ENCODE measurements at regions not wholly inside any gene's neighbourhood (a gene's known extent, or its start where the extent isn't known, plus 50 kb on each side); places are given as distances from the start of the nearest gene placed in this dataset.

GRCh38 chr15:77772641-77773402 is 140.1 kb upstream of the LINGO1 start:
- H3K36me3 ChIP-seq, result no peaks in the 10 kb centered on the region
- no peak for TF ChIP-seq POLR2A (IDR thresholded peaks at IDR 0.05)
- TF ChIP-seq CTCF (IDR thresholded peaks at IDR 0.05), result no peak
- WGBS, 2 donors, result 75 to 81% methylated on average over 11 of the region's 11 CpGs
- no peak overlapping the region for H3K27ac ChIP-seq
- no peak for DNase-seq
- H3K4me1 ChIP-seq, result no peaks in the 10 kb centered on the region
- H3K4me3 ChIP-seq (replicated peaks in 1 of 3), result no peak overlapping the region
- H3K27me3 ChIP-seq, result no peaks in the 10 kb centered on the region
- intact Hi-C loops (cut with DNase I), result no loop called here
- no peaks in the 10 kb centered on the region for H3K9me3 ChIP-seq

- Histone ChIP-seq H3K4me1 (no peaks in the 10 kb centered on the region), H3K36me3 (no peaks in the 10 kb centered on the region), H3K4me3 (replicated peaks in 1 of 3) (no peak overlapping the region), H3K27me3 (no peaks in the 10 kb centered on the region), H3K9me3 (no peaks in the 10 kb centered on the region), H3K27ac (no peak overlapping the region)
- no peak for TF ChIP-seq POLR2A (IDR thresholded peaks at IDR 0.05)
- TF ChIP-seq CTCF (IDR thresholded peaks at IDR 0.05), result no peak
- intact Hi-C loops (cut with DNase I), result no loop called here
- no peak for DNase-seq
- 64 to 83% methylated on average over 3 to 6 of the region's 7 CpGs for WGBS, 2 donors
These were observed 138.9 kb upstream of the LINGO1 start for GRCh38 chr15:77771616-77772015.

GRCh38 chr15:77769700-77770099 is 137.0 kb upstream of the LINGO1 start:
- intact Hi-C loops (cut with DNase I), result no loop called here
- Histone ChIP-seq H3K9me3 (no peaks in the 10 kb centered on the region), H3K27me3 (no peaks in the 10 kb centered on the region), H3K4me3 (replicated peaks in 1 of 3) (no peak overlapping the region), H3K36me3 (no peaks in the 10 kb centered on the region), H3K4me1 (no peaks in the 10 kb centered on the region), H3K27ac (no peak overlapping the region)
- TF ChIP-seq POLR2A (IDR thresholded peaks at IDR 0.05) (no peak), CTCF (IDR thresholded peaks at IDR 0.05) (no peak)
- WGBS, 2 donors, result 82 to 87% methylated on average over 7 of the region's 7 CpGs
- no peak for DNase-seq

- Histone ChIP-seq H3K9me3 (no peaks in the 10 kb centered on the region), H3K36me3 (no peaks in the 10 kb centered on the region), H3K27me3 (no peaks in the 10 kb centered on the region), H3K4me3 (replicated peaks in 1 of 3) (no peak overlapping the region), H3K27ac (no peak overlapping the region), H3K4me1 (no peaks in the 10 kb centered on the region)
- intact Hi-C loops (cut with DNase I), result no loop called here
- DNase-seq, result no peak
- 50 to 52% methylated on average over 6 to 7 of the region's 7 CpGs for WGBS, 2 donors
- no peak for TF ChIP-seq POLR2A (IDR thresholded peaks at IDR 0.05)
- no peak for TF ChIP-seq CTCF (IDR thresholded peaks at IDR 0.05)
These were observed 135.9 kb upstream of the LINGO1 start for GRCh38 chr15:77768521-77769078.

GRCh38 chr15:77768107-77768506 is 135.4 kb upstream of the LINGO1 start:
- H3K27me3 ChIP-seq, result no peaks in the 10 kb centered on the region
- H3K4me1 ChIP-seq, result no peaks in the 10 kb centered on the region

More at GRCh38 chr15:77768107-77768506, 135.4 kb upstream of the LINGO1 start:
- no peak for TF ChIP-seq POLR2A (IDR thresholded peaks at IDR 0.05)
- Histone ChIP-seq H3K36me3 (no peaks in the 10 kb centered on the region), H3K27ac (no peak overlapping the region), H3K4me3 (replicated peaks in 1 of 3) (no peak overlapping the region), H3K9me3 (no peaks in the 10 kb centered on the region)
- WGBS, 2 donors, result 59 to 66% methylated on average over 5 of the region's 5 CpGs
- DNase-seq, result no peak
- intact Hi-C loops (cut with DNase I), result no loop called here

All from thyroid gland (tissue), 4 donors.